Spleen (tissue), 7 donors: ENCODE measurements at regions not wholly inside any gene's neighbourhood (a gene's known extent, or its start where the extent isn't known, plus 50 kb on each side); places are given as distances from the start of the nearest gene placed in this dataset.
"Not testable (repeated sequence)": the region's sequence is repeated elsewhere in the genome, so short reads cannot be mapped to it uniquely, and the experiment has no call there.

Experiments used
- CTCF ChIP-seq, 11 experiments: fragments of 200-600 bp in 7 of 11; fragments of 450-650 bp in 4 of 11; sonication (generic) in 4 of 11; IDR thresholded peaks in 8 of 11; conservative IDR thresholded peaks in 3 of 11; 1 replicate in 7 of 11; 2 replicates in 4 of 11; pipeline versions ENCODE4 v1.4.0 to v1.8.0; 2016 to 2021; ENCODE audit warnings: antibody characterized with exemption in 11 of 11, inconsistent platforms in 4 of 11, mild to moderate bottlenecking in 1 of 11
- POLR2AphosphoS5 ChIP-seq, 3 donors: sonication (generic); formaldehyde crosslinking; IDR thresholded peaks; one replicate each; pipeline ENCODE4 v1.5.1; 2017; ENCODE audit warnings: antibody characterized with exemption in 3 of 3
- donor health status: DM: no; HTN: no; CAD: no; lungs with moderate emphysema.
- donor health status: DM: no; HTN: no; CAD: no.
- donor health status: DM: no; HTN: no; CAD: no.

DNA sequence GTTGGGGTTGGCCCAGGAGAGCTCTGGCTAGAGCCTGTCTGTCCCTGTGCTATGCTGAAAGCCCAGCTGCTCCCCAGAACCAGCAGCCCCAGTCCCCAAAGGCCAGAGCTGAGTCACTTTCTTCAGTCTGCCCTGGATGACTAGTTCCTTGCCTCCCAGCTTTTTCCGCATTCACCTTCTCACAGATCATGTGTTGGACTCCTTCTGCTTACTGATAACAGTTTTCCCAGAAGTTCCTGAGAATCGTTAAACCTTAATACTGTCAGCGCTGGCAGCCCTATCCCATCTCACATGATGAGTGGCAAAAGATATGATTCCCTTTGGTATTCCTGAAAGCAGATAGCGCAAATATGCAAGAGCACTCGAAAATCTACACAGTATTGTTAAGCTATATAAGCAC is 84.2 kb downstream of the TRIM69 start:
- not testable (repeated sequence) for TF ChIP-seq CTCF (IDR thresholded peaks at IDR 0.05 in 8 of 11, conservative IDR thresholded peaks at IDR 0.05 in 3 of 11); POLR2AphosphoS5 (IDR thresholded peaks at IDR 0.05)
